ENCODE measurements at regions not wholly inside any gene's neighbourhood (a gene's known extent, or its start where the extent isn't known, plus 50 kb on each side); places are given as distances from the start of the nearest gene placed in this dataset.

DNA sequence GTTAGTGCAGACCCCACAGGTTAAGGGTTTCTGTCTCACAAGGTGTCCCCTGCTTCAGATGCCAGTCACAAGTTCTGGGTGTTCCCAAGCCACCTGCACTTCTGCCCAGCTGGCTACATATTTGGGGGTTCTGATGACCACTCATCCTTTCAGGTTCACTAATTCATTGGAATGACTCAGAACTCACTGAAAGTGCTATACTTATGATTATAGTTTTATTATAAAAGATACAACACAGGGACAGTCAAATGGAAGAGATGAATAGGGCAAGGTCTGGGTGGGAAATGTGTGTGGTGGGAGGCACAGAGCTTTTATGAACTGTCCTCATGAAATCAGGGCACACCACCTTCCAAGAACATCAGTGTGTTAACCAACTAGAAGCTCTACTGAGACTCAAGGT lies 97.7 kb upstream of the CASK start:
- TF ChIP-seq POLR2AphosphoS5 (IDR thresholded peaks at IDR 0.05): no peak
- TF ChIP-seq POLR2A (IDR thresholded peaks at IDR 0.05): no peak
- TF ChIP-seq CTCF (IDR thresholded peaks at IDR 0.05): no peak
